ENCODE measurements at regions not wholly inside any gene's neighbourhood (a gene's known extent, or its start where the extent isn't known, plus 50 kb on each side); places are given as distances from the start of the nearest gene placed in this dataset.

- H3K4me3 ChIP-seq (ENCODE audit: low read depth, low read length), result no peak overlapping the region
- TF ChIP-seq CTCF (IDR thresholded peaks at IDR 0.05; ENCODE audit: low read depth, low read length), result no peak
Measured at GRCh38 chr12:40581889-40582288, 110.3 kb upstream of the CNTN1 start.

GRCh38 chr12:40583743-40584142, 108.5 kb upstream of the CNTN1 start:
- H3K4me3 ChIP-seq (ENCODE audit: low read depth, low read length), result no peak overlapping the region
- no peak for TF ChIP-seq CTCF (IDR thresholded peaks at IDR 0.05; ENCODE audit: low read depth, low read length)

GRCh38 chr12:40584763-40585162, 107.5 kb upstream of the CNTN1 start:
- no peak for TF ChIP-seq CTCF (IDR thresholded peaks at IDR 0.05; ENCODE audit: low read depth, low read length)
- H3K4me3 ChIP-seq (ENCODE audit: low read depth, low read length), result no peak overlapping the region

GRCh38 chr12:40586823-40587222, 105.4 kb upstream of the CNTN1 start:
- H3K4me3 ChIP-seq (ENCODE audit: low read depth, low read length), result no peak overlapping the region
- no peak for TF ChIP-seq CTCF (IDR thresholded peaks at IDR 0.05; ENCODE audit: low read depth, low read length)

- H3K4me3 ChIP-seq (ENCODE audit: low read depth, low read length), result no peak overlapping the region
- TF ChIP-seq CTCF (IDR thresholded peaks at IDR 0.05; ENCODE audit: low read depth, low read length), result no peak
Measured at GRCh38 chr12:40587421-40587820, 104.8 kb upstream of the CNTN1 start.

- no peak for TF ChIP-seq CTCF (IDR thresholded peaks at IDR 0.05; ENCODE audit: low read depth, low read length)
- no peak overlapping the region for H3K4me3 ChIP-seq (ENCODE audit: low read depth, low read length)
Measured at GRCh38 chr12:40587970-40588369, 104.3 kb upstream of the CNTN1 start.

- TF ChIP-seq CTCF (IDR thresholded peaks at IDR 0.05; ENCODE audit: low read depth, low read length), result no peak
- no peak overlapping the region for H3K4me3 ChIP-seq (ENCODE audit: low read depth, low read length)
Measured at GRCh38 chr12:40597133-40597532, 95.1 kb upstream of the CNTN1 start.
